ENCODE measurements at regions not wholly inside any gene's neighbourhood (a gene's known extent, or its start where the extent isn't known, plus 50 kb on each side); places are given as distances from the start of the nearest gene placed in this dataset.
"Not testable (repeated sequence)": the region's sequence is repeated elsewhere in the genome, so short reads cannot be mapped to it uniquely, and the experiment has no call there.

DNA sequence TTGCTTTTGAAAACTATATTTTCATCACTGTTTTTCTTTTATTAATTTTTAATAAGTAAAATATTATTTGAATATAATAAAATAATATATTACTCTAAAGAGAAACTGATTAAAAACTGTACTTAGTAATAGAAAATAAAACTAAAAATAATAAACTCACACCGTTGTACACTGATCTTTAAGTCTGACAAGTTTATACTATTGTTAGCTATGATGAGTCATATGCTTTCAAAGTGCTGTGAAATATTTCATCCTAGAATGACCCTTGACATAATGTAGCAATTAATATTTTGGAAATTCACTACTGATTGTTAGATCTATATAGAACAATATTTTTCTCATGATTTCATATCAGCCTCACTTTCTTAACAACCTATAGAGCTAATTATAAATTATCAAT lies 1040.6 kb upstream of the SPRY2 start:
- H3K79me2 ChIP-seq = no peaks in the 10 kb centered on the region
- no peaks in the 10 kb centered on the region for H3K4me1 ChIP-seq (ENCODE audit: insufficient read depth)
- H3K9me2 ChIP-seq (replicated peaks; ENCODE audit: insufficient read depth) = no peaks in the 10 kb centered on the region
- no peak overlapping the region for H3K4me3 ChIP-seq
- H3K9me3 ChIP-seq (ENCODE audit: low read depth) = no peaks in the 10 kb centered on the region
- H3K27me3 ChIP-seq = no peaks in the 10 kb centered on the region
- H3K4me2 ChIP-seq = no peak overlapping the region
- H4K20me1 ChIP-seq (ENCODE audit: insufficient read depth, poor library complexity, severe bottlenecking) = no peaks in the 10 kb centered on the region
- H3K36me3 ChIP-seq (replicated peaks; ENCODE audit: insufficient read depth, low read depth) = no peaks in the 10 kb centered on the region
- WGBS (ENCODE audit: low lambda C conversion rate, missing lambda C conversion rate) = 83% methylated on average over 1 of the region's 1 CpG
- TF ChIP-seq EZH2 (IDR thresholded peaks at IDR 0.05; ENCODE audit: borderline replicate concordance) (no peak), EZH2phosphoT487 (IDR thresholded peaks at IDR 0.05; ENCODE audit: low read depth, severe bottlenecking, unreplicated experiment) (no peak)
- TF ChIP-seq, protein P1, sequence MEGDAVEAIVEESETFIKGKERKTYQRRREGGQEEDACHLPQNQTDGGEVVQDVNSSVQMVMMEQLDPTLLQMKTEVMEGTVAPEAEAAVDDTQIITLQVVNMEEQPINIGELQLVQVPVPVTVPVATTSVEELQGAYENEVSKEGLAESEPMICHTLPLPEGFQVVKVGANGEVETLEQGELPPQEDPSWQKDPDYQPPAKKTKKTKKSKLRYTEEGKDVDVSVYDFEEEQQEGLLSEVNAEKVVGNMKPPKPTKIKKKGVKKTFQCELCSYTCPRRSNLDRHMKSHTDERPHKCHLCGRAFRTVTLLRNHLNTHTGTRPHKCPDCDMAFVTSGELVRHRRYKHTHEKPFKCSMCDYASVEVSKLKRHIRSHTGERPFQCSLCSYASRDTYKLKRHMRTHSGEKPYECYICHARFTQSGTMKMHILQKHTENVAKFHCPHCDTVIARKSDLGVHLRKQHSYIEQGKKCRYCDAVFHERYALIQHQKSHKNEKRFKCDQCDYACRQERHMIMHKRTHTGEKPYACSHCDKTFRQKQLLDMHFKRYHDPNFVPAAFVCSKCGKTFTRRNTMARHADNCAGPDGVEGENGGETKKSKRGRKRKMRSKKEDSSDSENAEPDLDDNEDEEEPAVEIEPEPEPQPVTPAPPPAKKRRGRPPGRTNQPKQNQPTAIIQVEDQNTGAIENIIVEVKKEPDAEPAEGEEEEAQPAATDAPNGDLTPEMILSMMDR (IDR thresholded peaks at IDR 0.05; ENCODE audit: poor library complexity) = no peak
- DNase-seq (ENCODE audit: low spot score) = no peak
- H2AFZ ChIP-seq = no peak overlapping the region
- H3K27ac ChIP-seq = no peak overlapping the region

DNA sequence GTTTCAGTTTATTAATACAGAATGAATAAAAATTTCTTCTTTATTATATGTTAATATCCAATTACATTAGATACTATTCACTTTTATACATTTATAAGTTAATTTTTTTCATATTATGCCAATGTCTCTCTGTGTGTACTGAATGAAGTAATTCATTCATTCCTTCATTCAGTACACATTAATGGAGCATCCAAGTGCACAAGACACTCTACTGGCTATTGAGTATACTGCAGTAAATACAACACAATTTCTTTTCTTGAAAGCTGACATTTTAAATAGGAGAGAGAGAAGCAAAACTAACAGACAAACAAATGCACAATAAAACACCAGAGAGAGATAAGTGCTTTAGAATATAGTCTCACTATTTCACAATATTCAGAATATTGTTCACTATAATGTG lies 1038.3 kb upstream of the SPRY2 start:
- H3K9me2 ChIP-seq (replicated peaks; ENCODE audit: insufficient read depth) = no peaks in the 10 kb centered on the region
- no peaks in the 10 kb centered on the region for H3K36me3 ChIP-seq (replicated peaks; ENCODE audit: insufficient read depth, low read depth)
- no peaks in the 10 kb centered on the region for H3K27me3 ChIP-seq
- H3K4me2 ChIP-seq = no peak overlapping the region
- no peak for DNase-seq (ENCODE audit: low spot score)
- H4K20me1 ChIP-seq (ENCODE audit: insufficient read depth, poor library complexity, severe bottlenecking) = no peaks in the 10 kb centered on the region
- no peaks in the 10 kb centered on the region for H3K79me2 ChIP-seq
- no peaks in the 10 kb centered on the region for H3K9me3 ChIP-seq (ENCODE audit: low read depth)
- H3K27ac ChIP-seq = no peak overlapping the region
- no peak overlapping the region for H3K4me3 ChIP-seq
- no peak overlapping the region for H2AFZ ChIP-seq
- TF ChIP-seq EZH2phosphoT487 (IDR thresholded peaks at IDR 0.05; ENCODE audit: low read depth, severe bottlenecking, unreplicated experiment) = no peak
- no peak for TF ChIP-seq EZH2 (IDR thresholded peaks at IDR 0.05; ENCODE audit: borderline replicate concordance)
- TF ChIP-seq, protein P1 (IDR thresholded peaks at IDR 0.05; ENCODE audit: poor library complexity) = no peak
- H3K4me1 ChIP-seq (ENCODE audit: insufficient read depth) = no peaks in the 10 kb centered on the region

DNA sequence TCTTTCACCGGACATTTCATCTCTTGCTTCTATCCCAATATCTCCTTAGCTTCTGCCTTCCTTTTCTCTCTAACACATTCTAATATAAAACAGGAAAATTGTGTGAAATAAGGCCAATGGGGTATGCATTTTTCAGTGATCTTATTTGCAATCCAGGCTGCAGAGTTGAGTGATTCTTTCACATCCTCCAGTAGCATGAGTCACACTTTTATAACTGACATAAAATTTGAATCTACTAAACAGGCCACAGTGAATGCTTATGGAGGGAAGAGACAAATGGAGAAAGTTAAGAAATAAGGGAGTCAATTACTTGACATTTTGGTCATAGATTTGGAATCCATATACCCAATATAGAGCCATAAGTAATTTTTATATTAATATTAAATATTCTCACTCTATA lies 1037.0 kb upstream of the SPRY2 start:
- H3K79me2 ChIP-seq = no peaks in the 10 kb centered on the region
- TF ChIP-seq EZH2phosphoT487 (IDR thresholded peaks at IDR 0.05; ENCODE audit: low read depth, severe bottlenecking, unreplicated experiment) = no peak
- no peak for TF ChIP-seq EZH2 (IDR thresholded peaks at IDR 0.05; ENCODE audit: borderline replicate concordance)
- TF ChIP-seq, protein P1 (IDR thresholded peaks at IDR 0.05; ENCODE audit: poor library complexity) = no peak
- H3K4me2 ChIP-seq = no peak overlapping the region
- no peaks in the 10 kb centered on the region for H4K20me1 ChIP-seq (ENCODE audit: insufficient read depth, poor library complexity, severe bottlenecking)
- no peak overlapping the region for H3K27ac ChIP-seq
- no peaks in the 10 kb centered on the region for H3K36me3 ChIP-seq (replicated peaks; ENCODE audit: insufficient read depth, low read depth)
- no peak overlapping the region for H3K4me3 ChIP-seq
- no peaks in the 10 kb centered on the region for H3K9me2 ChIP-seq (replicated peaks; ENCODE audit: insufficient read depth)
- H3K9me3 ChIP-seq (ENCODE audit: low read depth) = no peaks in the 10 kb centered on the region
- 96% methylated on average over 1 of the region's 1 CpG for WGBS (ENCODE audit: low lambda C conversion rate, missing lambda C conversion rate)
- no peaks in the 10 kb centered on the region for H3K4me1 ChIP-seq (ENCODE audit: insufficient read depth)
- no peaks in the 10 kb centered on the region for H3K27me3 ChIP-seq
- DNase-seq (ENCODE audit: low spot score) = no peak
- no peak overlapping the region for H2AFZ ChIP-seq

DNA sequence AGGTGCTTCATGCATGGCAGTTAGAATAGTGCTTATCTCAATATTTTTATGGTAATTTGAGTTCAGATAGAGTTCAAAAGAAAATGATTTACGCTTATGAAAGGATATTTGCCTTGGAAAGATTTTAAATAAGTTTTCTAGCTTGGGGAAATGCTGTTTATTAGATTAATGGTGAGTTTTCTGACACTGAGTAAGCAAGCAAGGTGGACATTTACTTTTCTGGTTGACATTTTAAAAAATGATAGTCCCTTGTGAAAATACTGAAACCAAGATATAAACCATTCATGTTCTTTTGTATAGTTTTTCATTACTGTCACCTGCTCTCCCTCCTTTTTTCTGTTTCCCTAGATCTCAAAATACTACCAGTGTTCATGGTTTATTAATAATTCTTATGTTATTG lies 1034.8 kb upstream of the SPRY2 start:
- no peaks in the 10 kb centered on the region for H3K4me1 ChIP-seq (ENCODE audit: insufficient read depth)
- no peak overlapping the region for H3K4me3 ChIP-seq
- H2AFZ ChIP-seq = no peak overlapping the region
- no peaks in the 10 kb centered on the region for H3K9me2 ChIP-seq (replicated peaks; ENCODE audit: insufficient read depth)
- TF ChIP-seq, protein P1 (IDR thresholded peaks at IDR 0.05; ENCODE audit: poor library complexity) = no peak
- 89% methylated on average over 1 of the region's 1 CpG for WGBS (ENCODE audit: low lambda C conversion rate, missing lambda C conversion rate)
- H3K27me3 ChIP-seq = no peaks in the 10 kb centered on the region
- DNase-seq (ENCODE audit: low spot score) = no peak
- H3K4me2 ChIP-seq = no peak overlapping the region
- no peaks in the 10 kb centered on the region for H3K79me2 ChIP-seq
- H3K9me3 ChIP-seq (ENCODE audit: low read depth) = no peaks in the 10 kb centered on the region
- no peak overlapping the region for H3K27ac ChIP-seq
- H4K20me1 ChIP-seq (ENCODE audit: insufficient read depth, poor library complexity, severe bottlenecking) = no peaks in the 10 kb centered on the region
- H3K36me3 ChIP-seq (replicated peaks; ENCODE audit: insufficient read depth, low read depth) = no peaks in the 10 kb centered on the region

DNA sequence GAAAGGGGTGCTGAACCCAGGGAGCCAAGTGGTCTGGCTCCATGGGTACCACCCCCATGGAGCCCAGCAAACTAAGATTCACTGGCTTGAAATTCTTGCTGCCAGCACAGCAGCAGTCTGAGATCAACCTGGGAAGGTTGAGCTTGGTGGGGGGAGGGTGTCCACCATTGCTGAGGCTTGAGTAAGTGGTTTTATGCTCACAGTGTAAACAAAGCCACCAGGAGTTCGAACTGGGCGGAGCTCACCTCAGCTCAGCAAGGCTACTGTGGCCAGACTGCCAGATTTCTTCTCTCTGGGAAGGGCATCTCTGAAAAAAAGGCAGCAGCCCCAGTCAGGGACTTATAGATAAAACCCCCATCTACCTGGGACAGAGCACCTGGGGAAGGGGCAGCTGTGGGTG lies 1021.8 kb upstream of the SPRY2 start:
- H3K79me2 ChIP-seq; H3K9me3 ChIP-seq (ENCODE audit: low read depth); H4K20me1 ChIP-seq (ENCODE audit: insufficient read depth, poor library complexity, severe bottlenecking); H3K27ac ChIP-seq; H3K4me2 ChIP-seq; H3K4me1 ChIP-seq (ENCODE audit: insufficient read depth); H3K27me3 ChIP-seq; H3K36me3 ChIP-seq (replicated peaks; ENCODE audit: insufficient read depth, low read depth); H2AFZ ChIP-seq; H3K4me3 ChIP-seq; H3K9me2 ChIP-seq (replicated peaks; ENCODE audit: insufficient read depth): not testable (repeated sequence)
- 55% methylated on average over 2 of the region's 2 CpGs for WGBS (ENCODE audit: low lambda C conversion rate, missing lambda C conversion rate)
- peak; percentile 74 for DNase-seq (ENCODE audit: low spot score)

Data from hepatocyte (in vitro differentiated cells).